GM10248 (cell line): ENCODE measurements at regions not wholly inside any gene's neighbourhood (a gene's known extent, or its start where the extent isn't known, plus 50 kb on each side); places are given as distances from the start of the nearest gene placed in this dataset.

Source experiments
- CTCF ChIA-PET: fragments of 300-600 bp; sonication (Branson Sonifier 250); formaldehyde crosslinking; extraction: SDS; loops from one replicate; lab custom pipeline; 2021; ENCODE audit warnings: antibody characterized with exemption; lab: Yijun Ruan, JAX
- POLR2A ChIA-PET: fragments of 350-650 bp; sonication (Branson Sonifier 250); formaldehyde crosslinking; extraction: SDS; loops from one replicate; lab custom pipeline; 2020; ENCODE audit warnings: antibody characterized with exemption; lab: Yijun Ruan, JAX
- DNase-seq: peaks from one replicate; pipeline ENCODE4 v3.0.0; 2012; ENCODE audit errors: extremely low spot score
- TF ChIP-seq, protein P1 (sequence below): IDR thresholded peaks from 2 replicates; pipeline ENCODE4 v1.5.1; 2012; ENCODE audit warnings: mild to moderate bottlenecking, low read depth; ENCODE audit errors: extremely low read depth, missing control alignments, control extremely low read depth

DNA sequence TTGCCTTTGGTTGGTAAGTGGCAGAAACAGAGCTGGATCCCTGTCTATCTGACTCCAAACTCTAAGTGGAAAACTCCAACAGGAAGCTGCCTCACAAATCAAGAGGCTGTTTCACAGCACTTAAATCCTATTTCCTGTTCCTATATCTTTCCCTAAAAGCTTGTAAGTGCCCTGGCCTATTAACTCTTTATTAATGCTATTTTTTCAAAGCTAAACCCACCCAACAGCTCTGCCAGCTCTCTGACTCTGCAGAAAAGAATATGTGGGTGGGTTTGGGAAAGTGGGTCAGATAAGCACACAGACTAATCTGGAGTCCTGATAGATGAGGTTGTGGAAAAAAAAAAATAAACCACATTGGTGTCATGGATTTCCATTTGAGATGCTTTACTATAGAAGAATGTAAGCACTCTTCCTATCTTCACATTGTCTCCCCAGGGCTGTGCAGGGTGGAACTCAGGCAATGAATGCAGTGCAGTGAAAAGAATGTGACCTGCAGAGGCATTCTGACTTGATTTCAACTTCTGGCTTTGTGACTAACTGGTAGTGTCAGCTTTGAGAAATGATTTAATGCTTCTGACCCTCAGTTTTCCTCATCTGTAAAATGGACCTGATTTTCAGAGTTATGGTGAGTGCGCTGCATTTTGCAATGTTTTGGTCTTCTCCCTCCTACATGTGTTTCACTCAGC lies 125.6 kb downstream of the AASDHPPT start:
- POLR2A ChIA-PET = no interaction called here
- CTCF ChIA-PET = no interaction called here
- TF ChIP-seq, protein P1, sequence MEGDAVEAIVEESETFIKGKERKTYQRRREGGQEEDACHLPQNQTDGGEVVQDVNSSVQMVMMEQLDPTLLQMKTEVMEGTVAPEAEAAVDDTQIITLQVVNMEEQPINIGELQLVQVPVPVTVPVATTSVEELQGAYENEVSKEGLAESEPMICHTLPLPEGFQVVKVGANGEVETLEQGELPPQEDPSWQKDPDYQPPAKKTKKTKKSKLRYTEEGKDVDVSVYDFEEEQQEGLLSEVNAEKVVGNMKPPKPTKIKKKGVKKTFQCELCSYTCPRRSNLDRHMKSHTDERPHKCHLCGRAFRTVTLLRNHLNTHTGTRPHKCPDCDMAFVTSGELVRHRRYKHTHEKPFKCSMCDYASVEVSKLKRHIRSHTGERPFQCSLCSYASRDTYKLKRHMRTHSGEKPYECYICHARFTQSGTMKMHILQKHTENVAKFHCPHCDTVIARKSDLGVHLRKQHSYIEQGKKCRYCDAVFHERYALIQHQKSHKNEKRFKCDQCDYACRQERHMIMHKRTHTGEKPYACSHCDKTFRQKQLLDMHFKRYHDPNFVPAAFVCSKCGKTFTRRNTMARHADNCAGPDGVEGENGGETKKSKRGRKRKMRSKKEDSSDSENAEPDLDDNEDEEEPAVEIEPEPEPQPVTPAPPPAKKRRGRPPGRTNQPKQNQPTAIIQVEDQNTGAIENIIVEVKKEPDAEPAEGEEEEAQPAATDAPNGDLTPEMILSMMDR = no peak
- DNase-seq = no peak

GRCh38 chr11:106208760-106209159 lies 131.3 kb downstream of the AASDHPPT start:
- ChIA-PET CTCF (interaction anchor here (1.2 to 1.9 kb wide), 2 partner anchors 9 to 56 kb away, joined by 3 to 6 read pairs; no protein-coding TSS in a partner anchor), POLR2A (no interaction called here)
- TF ChIP-seq, protein P1 = no peak
- no peak for DNase-seq

DNA sequence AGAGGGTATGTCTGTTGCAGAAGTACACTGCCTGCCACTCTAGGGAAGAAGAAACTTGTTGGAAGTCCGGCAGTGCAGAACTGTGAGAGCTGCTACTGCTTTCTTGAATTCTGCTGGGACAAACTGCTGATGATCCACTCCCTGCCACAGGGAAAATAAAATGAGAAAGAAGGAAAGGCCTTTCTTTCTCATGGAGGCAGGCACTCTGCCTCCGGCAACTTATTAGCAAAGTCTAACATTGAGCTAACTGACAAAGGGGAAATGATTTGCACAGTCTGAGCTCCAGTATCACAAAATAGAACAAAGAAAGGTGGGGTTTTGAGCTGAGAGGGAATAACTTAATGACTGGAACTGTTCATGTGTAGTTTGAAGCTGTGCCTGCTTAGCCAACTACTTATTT lies 134.6 kb downstream of the AASDHPPT start:
- TF ChIP-seq, protein P1 = no peak
- ChIA-PET POLR2A (no interaction called here), CTCF (interaction anchor here (2.4 kb wide), 1 partner anchor 17 kb away, joined by 5 read pairs; no protein-coding TSS in a partner anchor)
- no peak for DNase-seq

GRCh38 chr11:106216281-106216680 lies 138.8 kb downstream of the AASDHPPT start:
- ChIA-PET CTCF (no interaction called here), POLR2A (no interaction called here)
- TF ChIP-seq, protein P1 = no peak
- DNase-seq = no peak

DNA sequence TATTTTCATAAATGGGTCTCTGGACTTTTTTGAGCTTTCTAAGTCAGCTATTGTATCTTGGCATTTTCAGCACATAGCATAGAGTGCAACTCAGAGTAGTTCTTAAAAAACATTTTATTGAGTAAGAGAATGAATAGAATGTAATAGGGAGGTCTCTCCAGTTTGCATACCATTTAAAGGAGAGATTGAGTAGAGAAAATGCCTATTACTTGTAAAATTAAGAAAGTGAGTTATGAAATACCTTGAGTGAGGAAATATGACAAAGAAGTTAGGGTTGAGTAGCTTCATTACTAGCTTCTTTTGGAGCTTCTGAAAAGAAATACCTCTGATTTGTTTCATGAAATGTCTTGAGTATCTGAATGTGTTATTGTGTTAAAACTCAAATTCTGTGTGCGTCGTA lies 140.0 kb downstream of the AASDHPPT start:
- POLR2A ChIA-PET = no interaction called here
- CTCF ChIA-PET = interaction anchor here (0.7 to 1.5 kb wide), 2 partner anchors 10 to 33 kb away, joined by 3 to 4 read pairs; no protein-coding TSS in a partner anchor
- no peak for DNase-seq
- TF ChIP-seq, protein P1 = no peak

GRCh38 chr11:106218106-106218505 lies 140.6 kb downstream of the AASDHPPT start:
- POLR2A ChIA-PET = no interaction called here
- DNase-seq = no peak
- TF ChIP-seq, protein P1 = no peak
- CTCF ChIA-PET = interaction anchor here (0.7 to 1.5 kb wide), 2 partner anchors 9 to 32 kb away, joined by 3 to 4 read pairs; no protein-coding TSS in a partner anchor
